ENCODE measurements at regions not wholly inside any gene's neighbourhood (a gene's known extent, or its start where the extent isn't known, plus 50 kb on each side); places are given as distances from the start of the nearest gene placed in this dataset.
A peak's percentile ranks its signal among the peaks of the same experiment; 100 is the strongest.

- DNase-seq (ENCODE audit: low read depth) = no peak
Measured at GRCh38 chrX:63993936-63994335, 208.9 kb upstream of the ARHGEF9 start.

GRCh38 chrX:63985906-63986305 is 200.9 kb upstream of the ARHGEF9 start:
- DNase-seq (ENCODE audit: low read depth) = no peak

- no peak for DNase-seq (ENCODE audit: low read depth)
Measured at GRCh38 chrX:63979480-63979879, 194.5 kb upstream of the ARHGEF9 start.

GRCh38 chrX:63967551-63967950 is 182.5 kb upstream of the ARHGEF9 start:
- DNase-seq (ENCODE audit: low read depth) = peak; percentile 72

- DNase-seq (ENCODE audit: low read depth) = peak; percentile 19
Measured at GRCh38 chrX:63963095-63963784, 178.2 kb upstream of the ARHGEF9 start.

- no peak for DNase-seq (ENCODE audit: low read depth)
Measured at GRCh38 chrX:63961964-63962363, 176.9 kb upstream of the ARHGEF9 start.

- no peak for DNase-seq (ENCODE audit: low read depth)
Measured at GRCh38 chrX:63959975-63960374, 175.0 kb upstream of the ARHGEF9 start.

GRCh38 chrX:63958134-63958865 is 173.3 kb upstream of the ARHGEF9 start:
- no peak for DNase-seq (ENCODE audit: low read depth)

- peak; percentile 19 for DNase-seq (ENCODE audit: low read depth)
Measured at GRCh38 chrX:63935835-63936234, 150.8 kb upstream of the ARHGEF9 start.

- no peak for DNase-seq (ENCODE audit: low read depth)
Measured at GRCh38 chrX:63934791-63935190, 149.8 kb upstream of the ARHGEF9 start.

GRCh38 chrX:63934160-63934559 is 149.1 kb upstream of the ARHGEF9 start:
- no peak for DNase-seq (ENCODE audit: low read depth)

GRCh38 chrX:63932907-63933306 is 147.9 kb upstream of the ARHGEF9 start:
- DNase-seq (ENCODE audit: low read depth) = no peak

GRCh38 chrX:63932006-63932405 is 147.0 kb upstream of the ARHGEF9 start:
- DNase-seq (ENCODE audit: low read depth) = peak; percentile 38

GRCh38 chrX:63930140-63930539 is 145.1 kb upstream of the ARHGEF9 start:
- peak; percentile 46 for DNase-seq (ENCODE audit: low read depth)

GRCh38 chrX:63929608-63930007 is 144.6 kb upstream of the ARHGEF9 start:
- no peak for DNase-seq (ENCODE audit: low read depth)

- DNase-seq (ENCODE audit: low read depth) = no peak
Measured at GRCh38 chrX:63927848-63928247, 142.8 kb upstream of the ARHGEF9 start.

GRCh38 chrX:63922221-63922620 is 137.2 kb upstream of the ARHGEF9 start:
- peak; percentile 88 for DNase-seq (ENCODE audit: low read depth)

GRCh38 chrX:63920875-63921274 is 135.9 kb upstream of the ARHGEF9 start:
- DNase-seq (ENCODE audit: low read depth) = peak; percentile 25

- DNase-seq (ENCODE audit: low read depth) = no peak
Measured at GRCh38 chrX:63919081-63919480, 134.1 kb upstream of the ARHGEF9 start.

GRCh38 chrX:63918611-63919010 is 133.6 kb upstream of the ARHGEF9 start:
- DNase-seq (ENCODE audit: low read depth) = peak; percentile 64

GRCh38 chrX:63917296-63917695 is 132.3 kb upstream of the ARHGEF9 start:
- peak; percentile 63 for DNase-seq (ENCODE audit: low read depth)

GRCh38 chrX:63913719-63914118 is 128.7 kb upstream of the ARHGEF9 start:
- DNase-seq (ENCODE audit: low read depth) = no peak

- peak; percentile 87 for DNase-seq (ENCODE audit: low read depth)
Measured at GRCh38 chrX:63889001-63889400, 104.0 kb upstream of the ARHGEF9 start.
